GM12864 (cell line): ENCODE measurements at regions not wholly inside any gene's neighbourhood (a gene's known extent, or its start where the extent isn't known, plus 50 kb on each side); places are given as distances from the start of the nearest gene placed in this dataset.

ENCODE experiments used
- DNase-seq: peaks from one replicate; pipeline ENCODE4 v3.0.0-alpha.2; 2011; ENCODE audit warnings: low read depth
- H3K4me3 ChIP-seq: 2 replicates; pipeline ENCODE4 v1.5.1; 2011; ENCODE audit warnings: mild to moderate bottlenecking, low read depth, low read length, control low read depth
- CTCF ChIP-seq: IDR thresholded peaks from 2 replicates; pipeline ENCODE4 v1.5.1; 2011; ENCODE audit warnings: low read depth, mild to moderate bottlenecking, moderate library complexity, low read length, control low read depth, inconsistent platforms; ENCODE audit errors: missing control alignments

DNA sequence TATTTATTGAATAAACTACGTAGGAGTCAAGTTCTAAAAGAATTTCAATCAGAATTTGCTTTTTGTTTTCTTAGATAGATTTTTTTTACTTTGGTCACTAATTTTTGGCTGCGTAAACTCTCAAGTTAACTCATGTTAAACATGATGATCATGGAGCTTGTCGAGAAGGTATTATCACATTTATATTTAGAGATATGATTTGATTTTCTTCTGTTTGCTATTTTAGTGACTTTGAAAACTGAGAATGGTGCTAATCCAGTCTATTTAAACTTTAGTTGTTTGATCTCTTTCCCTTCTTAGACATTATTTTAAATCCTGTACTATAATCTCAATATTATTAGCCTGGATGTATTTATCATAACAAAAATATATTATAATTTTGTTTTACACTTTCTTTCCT is 179.4 kb upstream of the SEMA3C start:
- no peak overlapping the region for H3K4me3 ChIP-seq
- TF ChIP-seq CTCF = no peak
- DNase-seq = no peak

GRCh38 chr7:81094952-81095351 is 176.1 kb upstream of the SEMA3C start:
- TF ChIP-seq CTCF = no peak
- DNase-seq = no peak
- no peak overlapping the region for H3K4me3 ChIP-seq

- no peak overlapping the region for H3K4me3 ChIP-seq
- no peak for DNase-seq
- TF ChIP-seq CTCF = no peak
Measured at GRCh38 chr7:81081616-81082015, 162.8 kb upstream of the SEMA3C start.

- no peak for TF ChIP-seq CTCF
- H3K4me3 ChIP-seq = no peak overlapping the region
- no peak for DNase-seq
Measured at GRCh38 chr7:81080553-81080952, 161.7 kb upstream of the SEMA3C start.

DNA sequence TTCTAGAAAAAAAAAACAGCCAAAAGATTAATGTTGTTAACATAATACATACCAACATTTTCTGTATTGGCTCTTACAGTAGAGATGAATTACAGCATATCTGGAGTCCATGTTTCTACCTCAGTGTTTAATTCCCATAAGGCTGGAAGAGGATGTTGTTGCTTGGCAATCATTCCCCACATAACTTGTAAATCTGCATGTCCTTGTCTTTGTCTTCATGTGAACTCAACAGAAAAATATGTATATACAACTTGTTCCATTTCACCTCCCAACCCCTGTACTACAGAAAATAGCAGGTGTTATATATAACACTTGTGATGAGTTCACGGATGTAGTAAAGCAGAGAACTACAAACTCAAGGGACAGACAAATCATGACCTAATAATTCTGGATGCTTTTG is 160.9 kb upstream of the SEMA3C start:
- H3K4me3 ChIP-seq = no peak overlapping the region
- no peak for TF ChIP-seq CTCF
- DNase-seq = no peak

- no peak overlapping the region for H3K4me3 ChIP-seq
- no peak for DNase-seq
- no peak for TF ChIP-seq CTCF
Measured at GRCh38 chr7:81075150-81075549, 156.3 kb upstream of the SEMA3C start.

DNA sequence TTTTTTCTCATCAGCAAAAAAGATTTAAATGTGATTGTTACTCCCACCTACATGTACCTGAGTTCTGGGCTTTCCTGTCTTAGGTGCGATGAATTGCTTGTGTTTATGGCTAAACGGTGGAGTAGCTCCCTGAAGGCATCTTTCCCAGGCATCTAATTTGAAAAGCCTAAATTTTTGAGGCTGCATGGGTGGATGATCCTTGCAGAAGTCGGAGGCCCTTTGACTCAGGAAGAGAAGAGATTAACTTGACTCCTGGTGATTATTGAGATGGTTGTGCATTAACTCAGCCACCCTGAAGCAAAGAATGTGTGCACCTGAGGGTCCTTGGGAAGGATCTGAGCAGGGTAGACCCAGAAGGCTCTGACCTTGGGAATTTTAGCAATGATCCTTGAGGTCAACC is 155.6 kb upstream of the SEMA3C start:
- DNase-seq = no peak
- no peak for TF ChIP-seq CTCF
- H3K4me3 ChIP-seq = no peak overlapping the region
